ENCODE measurements at regions not wholly inside any gene's neighbourhood (a gene's known extent, or its start where the extent isn't known, plus 50 kb on each side); places are given as distances from the start of the nearest gene placed in this dataset.

DNA sequence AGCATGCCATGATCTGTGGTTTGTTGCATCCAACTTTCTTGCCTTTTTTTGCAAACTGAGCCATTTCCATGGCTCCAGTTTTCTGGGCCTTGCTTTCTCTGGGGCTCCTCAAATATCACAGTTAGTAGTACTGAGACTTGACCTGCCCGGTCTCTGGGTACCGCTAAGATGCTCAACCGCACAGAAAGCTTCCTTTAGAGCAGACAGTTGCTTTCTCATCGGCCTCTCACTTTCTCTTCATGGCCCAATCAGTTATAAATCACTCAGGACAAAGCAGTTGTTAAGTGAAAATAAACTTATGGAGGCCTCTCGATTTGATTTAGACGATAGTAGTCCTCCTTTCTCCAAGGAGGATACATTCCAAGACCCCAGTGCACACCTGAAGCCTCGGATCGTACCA lies 141.2 kb upstream of the ASB18 start:
- H3K27me3 ChIP-seq (ENCODE audit: control insufficient read depth, extremely low read depth, insufficient read depth, low read length) = no peaks in the 10 kb centered on the region

DNA sequence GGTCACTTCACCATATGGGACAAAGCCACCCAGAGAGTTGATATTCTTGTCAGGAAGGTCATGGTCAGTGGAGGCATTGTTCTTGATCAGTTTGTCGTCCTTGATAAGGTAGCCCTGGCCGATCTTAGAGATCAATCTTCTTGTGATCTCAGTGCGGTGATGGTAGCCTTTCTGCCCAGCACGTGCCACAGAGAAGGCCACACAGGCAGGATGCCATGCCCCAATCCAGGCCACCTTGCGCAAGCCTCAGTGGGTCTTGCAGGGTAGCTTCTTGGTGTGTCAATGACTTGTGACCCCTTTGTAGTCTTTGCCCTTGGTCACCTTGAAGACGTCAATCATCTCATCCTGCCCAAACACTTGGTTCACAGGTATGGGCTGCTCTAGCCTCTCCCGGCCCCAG lies 143.9 kb upstream of the ASB18 start:
- no peak for FAIRE-seq
- Histone ChIP-seq H3K27me3 (ENCODE audit: control insufficient read depth, extremely low read depth, insufficient read depth, low read length) (no peaks in the 10 kb centered on the region), H3K9me3 (ENCODE audit: control insufficient read depth, low read depth, low read length) (no peaks in the 10 kb centered on the region)

More for the DNA sequence above, 141.2 kb upstream of the ASB18 start:
- no peaks in the 10 kb centered on the region for H3K9me1 ChIP-seq (ENCODE audit: control insufficient read depth, extremely low read depth, insufficient read depth, low read length)
- H2AFZ ChIP-seq (ENCODE audit: control insufficient read depth, low read length) = no peak overlapping the region
- H3K4me2 ChIP-seq (ENCODE audit: control insufficient read depth, extremely low read depth, insufficient read depth, low read depth, low read length) = no peak overlapping the region
- H3K9ac ChIP-seq (ENCODE audit: control insufficient read depth, extremely low read depth, insufficient read depth, low read length) = no peak overlapping the region
- no peak overlapping the region for H3K4me3 ChIP-seq (ENCODE audit: control insufficient read depth in 2 of 3, extremely low read depth in 1 of 3, insufficient read depth in 2 of 3, low read depth in 1 of 3, low read length in 3 of 3)
- no peaks in the 10 kb centered on the region for H3K4me1 ChIP-seq (ENCODE audit: control insufficient read depth, extremely low read depth, insufficient read depth, low read length)
- no peaks in the 10 kb centered on the region for H3K9me3 ChIP-seq (ENCODE audit: control insufficient read depth, low read depth, low read length)
- DNase-seq (ENCODE audit: low read depth, low spot score) (no peak), FAIRE-seq (no peak)
- no peaks in the 10 kb centered on the region for H3K79me2 ChIP-seq (ENCODE audit: control insufficient read depth, insufficient read depth, low read length)
- dilution Hi-C loops (cut with MboI; ENCODE audit: extremely low pct_ligation_motif_present, low sequenced_read_pairs) = no loop called here
- no peaks in the 10 kb centered on the region for H3K36me3 ChIP-seq (ENCODE audit: control insufficient read depth in 2 of 2, extremely low read depth in 1 of 2, insufficient read depth in 2 of 2, low read length in 2 of 2)
- H3K27ac ChIP-seq (ENCODE audit: control insufficient read depth, insufficient read depth, low read length) = no peak overlapping the region
- no peak for TF ChIP-seq EZH2 (IDR thresholded peaks at IDR 0.05; ENCODE audit: low read length)
- TF ChIP-seq, protein P1, sequence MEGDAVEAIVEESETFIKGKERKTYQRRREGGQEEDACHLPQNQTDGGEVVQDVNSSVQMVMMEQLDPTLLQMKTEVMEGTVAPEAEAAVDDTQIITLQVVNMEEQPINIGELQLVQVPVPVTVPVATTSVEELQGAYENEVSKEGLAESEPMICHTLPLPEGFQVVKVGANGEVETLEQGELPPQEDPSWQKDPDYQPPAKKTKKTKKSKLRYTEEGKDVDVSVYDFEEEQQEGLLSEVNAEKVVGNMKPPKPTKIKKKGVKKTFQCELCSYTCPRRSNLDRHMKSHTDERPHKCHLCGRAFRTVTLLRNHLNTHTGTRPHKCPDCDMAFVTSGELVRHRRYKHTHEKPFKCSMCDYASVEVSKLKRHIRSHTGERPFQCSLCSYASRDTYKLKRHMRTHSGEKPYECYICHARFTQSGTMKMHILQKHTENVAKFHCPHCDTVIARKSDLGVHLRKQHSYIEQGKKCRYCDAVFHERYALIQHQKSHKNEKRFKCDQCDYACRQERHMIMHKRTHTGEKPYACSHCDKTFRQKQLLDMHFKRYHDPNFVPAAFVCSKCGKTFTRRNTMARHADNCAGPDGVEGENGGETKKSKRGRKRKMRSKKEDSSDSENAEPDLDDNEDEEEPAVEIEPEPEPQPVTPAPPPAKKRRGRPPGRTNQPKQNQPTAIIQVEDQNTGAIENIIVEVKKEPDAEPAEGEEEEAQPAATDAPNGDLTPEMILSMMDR (optimal IDR thresholded peaks at IDR 0.05 in 1 of 3, IDR thresholded peaks at IDR 0.05 in 1 of 3, conservative IDR thresholded peaks at IDR 0.05 in 1 of 3; ENCODE audit: extremely low read depth in 1 of 3, insufficient read depth in 2 of 3, low read length in 3 of 3) = no peak
- H4K20me1 ChIP-seq (ENCODE audit: control insufficient read depth, extremely low read depth, insufficient read depth, low read length) = no peaks in the 10 kb centered on the region

More for the DNA sequence above, 143.9 kb upstream of the ASB18 start:
- Histone ChIP-seq H3K4me3 (ENCODE audit: control insufficient read depth in 2 of 3, extremely low read depth in 1 of 3, insufficient read depth in 2 of 3, low read depth in 1 of 3, low read length in 3 of 3) (no peak overlapping the region), H2AFZ (ENCODE audit: control insufficient read depth, low read length) (no peak overlapping the region), H3K79me2 (ENCODE audit: control insufficient read depth, insufficient read depth, low read length) (no peaks in the 10 kb centered on the region), H3K36me3 (ENCODE audit: control insufficient read depth in 2 of 2, extremely low read depth in 1 of 2, insufficient read depth in 2 of 2, low read length in 2 of 2) (no peaks in the 10 kb centered on the region), H3K27ac (ENCODE audit: control insufficient read depth, insufficient read depth, low read length) (no peak overlapping the region), H3K9ac (ENCODE audit: control insufficient read depth, extremely low read depth, insufficient read depth, low read length) (no peak overlapping the region), H4K20me1 (ENCODE audit: control insufficient read depth, extremely low read depth, insufficient read depth, low read length) (no peaks in the 10 kb centered on the region), H3K9me1 (ENCODE audit: control insufficient read depth, extremely low read depth, insufficient read depth, low read length) (no peaks in the 10 kb centered on the region), H3K4me2 (ENCODE audit: control insufficient read depth, extremely low read depth, insufficient read depth, low read depth, low read length) (no peak overlapping the region), H3K4me1 (ENCODE audit: control insufficient read depth, extremely low read depth, insufficient read depth, low read length) (no peaks in the 10 kb centered on the region)
- TF ChIP-seq EZH2 (IDR thresholded peaks at IDR 0.05; ENCODE audit: low read length) = no peak
- TF ChIP-seq, protein P1 (optimal IDR thresholded peaks at IDR 0.05 in 1 of 3, IDR thresholded peaks at IDR 0.05 in 1 of 3, conservative IDR thresholded peaks at IDR 0.05 in 1 of 3; ENCODE audit: extremely low read depth in 1 of 3, insufficient read depth in 2 of 3, low read length in 3 of 3) = no peak
- DNase-seq (ENCODE audit: low read depth, low spot score) = no peak
- dilution Hi-C loops (cut with MboI; ENCODE audit: extremely low pct_ligation_motif_present, low sequenced_read_pairs) = no loop called here

Data from keratinocyte (primary cell).